ENCODE measurements at regions not wholly inside any gene's neighbourhood (a gene's known extent, or its start where the extent isn't known, plus 50 kb on each side); places are given as distances from the start of the nearest gene placed in this dataset.

DNA sequence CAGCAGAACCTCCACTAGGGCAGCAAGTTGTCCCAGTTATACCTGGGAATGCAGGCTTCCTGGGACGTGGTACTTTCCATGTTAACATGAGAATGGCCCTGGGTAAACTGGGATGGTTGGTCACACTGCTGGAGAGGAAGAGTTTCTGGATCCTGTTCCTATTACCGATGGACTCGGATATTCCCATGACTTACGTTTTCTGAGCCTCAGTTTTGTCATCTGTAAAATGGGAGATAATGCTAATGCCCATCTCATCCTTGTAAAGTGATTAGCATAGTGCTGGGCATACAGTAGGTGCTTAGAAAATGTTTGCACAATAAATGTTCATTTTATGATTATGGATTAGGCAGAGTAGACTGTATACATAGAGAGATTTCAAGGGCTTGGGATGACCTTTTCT lies 280.9 kb upstream of the EEF2KMT start:
- no peak for DNase-seq (ENCODE audit: low read depth)

DNA sequence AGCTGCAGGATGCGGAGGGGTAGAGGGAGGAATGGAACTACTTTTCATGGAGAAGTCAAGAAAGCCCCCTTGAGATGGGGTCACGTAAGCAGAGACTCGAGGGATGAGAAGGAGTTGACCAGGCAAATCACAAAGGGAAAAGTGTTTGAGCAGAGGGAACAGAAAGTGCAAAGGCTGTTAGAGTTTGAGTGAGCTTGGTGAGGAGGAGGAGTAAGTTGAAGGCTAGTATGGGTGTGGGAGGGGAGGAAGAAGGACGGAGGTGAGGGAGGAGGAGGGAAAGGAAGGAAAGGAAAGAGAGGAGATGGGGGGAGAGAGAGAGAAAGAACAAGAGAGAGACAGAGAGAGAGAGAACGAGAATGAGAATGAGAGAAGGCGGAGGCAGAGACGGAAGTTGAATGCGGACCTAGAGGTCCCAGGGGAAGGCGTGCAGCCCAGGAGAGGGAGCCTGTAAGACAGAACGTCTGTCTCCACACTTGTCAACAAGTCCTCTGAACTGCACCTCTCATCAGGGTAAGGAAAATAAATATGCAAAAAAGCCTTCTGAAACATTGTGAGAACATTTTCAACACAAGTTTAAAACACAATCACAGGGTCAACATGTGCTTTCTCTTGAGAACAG lies 279.8 kb upstream of the EEF2KMT start:
- DNase-seq (ENCODE audit: low read depth), result no peak

DNA sequence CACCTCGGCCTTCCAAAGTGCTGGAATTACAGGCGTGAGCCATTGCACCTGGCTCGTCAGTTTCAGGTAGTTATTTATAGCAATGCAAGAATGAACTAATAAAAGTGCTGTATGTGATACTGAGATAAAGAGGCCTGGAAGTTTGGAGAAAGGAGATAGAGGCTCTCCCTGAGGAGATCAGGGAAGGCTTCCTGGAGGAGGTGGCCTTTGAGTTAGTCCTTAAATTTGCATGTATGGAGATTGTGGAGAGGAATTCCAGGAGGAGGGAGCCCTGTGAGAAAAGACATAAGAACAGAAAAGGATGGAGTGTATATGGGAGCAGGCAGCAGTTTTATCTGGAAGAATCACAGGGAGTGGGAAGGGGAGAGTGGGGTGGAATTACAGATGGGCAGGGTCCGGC lies 276.6 kb upstream of the EEF2KMT start:
- DNase-seq (ENCODE audit: low read depth), result no peak

DNA sequence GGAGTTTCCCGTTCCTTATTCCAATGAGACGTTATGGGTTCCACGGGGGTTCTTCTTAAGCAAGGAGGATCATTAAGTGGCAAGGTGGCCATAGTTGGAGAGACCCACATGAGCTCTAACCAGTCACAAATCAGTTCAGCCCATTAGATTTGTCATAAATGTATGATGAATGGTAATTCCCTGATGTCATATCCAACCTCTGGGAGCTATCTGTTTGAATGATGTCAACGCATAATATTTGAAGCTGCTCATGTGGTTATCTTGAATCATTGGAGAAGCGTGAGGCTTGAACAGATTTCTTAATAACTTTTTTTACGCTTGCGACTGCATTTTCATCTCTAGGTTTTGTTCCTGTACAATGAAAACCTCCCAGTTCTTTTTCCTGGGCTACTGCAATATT lies 270.4 kb upstream of the EEF2KMT start:
- DNase-seq (ENCODE audit: low read depth), result no peak

DNA sequence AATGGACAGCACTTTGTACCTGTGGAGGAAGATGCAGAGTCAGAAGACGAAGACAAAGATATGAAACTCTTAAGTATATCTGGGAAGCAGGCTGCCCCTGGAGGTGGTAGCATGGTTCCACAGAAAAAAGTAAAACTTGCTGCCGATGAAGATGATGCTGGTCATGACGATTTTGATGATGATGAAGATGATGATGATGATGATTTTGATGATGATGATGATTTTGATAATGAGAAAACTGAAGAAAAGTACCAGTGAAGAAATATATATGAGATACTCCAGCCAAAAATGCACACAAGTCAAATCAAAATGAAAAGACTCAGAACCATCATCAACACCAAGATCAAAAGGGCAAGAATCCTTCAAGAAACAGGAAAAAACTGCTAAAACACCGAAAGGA lies 268.5 kb upstream of the EEF2KMT start:
- no peak for DNase-seq (ENCODE audit: low read depth)

DNA sequence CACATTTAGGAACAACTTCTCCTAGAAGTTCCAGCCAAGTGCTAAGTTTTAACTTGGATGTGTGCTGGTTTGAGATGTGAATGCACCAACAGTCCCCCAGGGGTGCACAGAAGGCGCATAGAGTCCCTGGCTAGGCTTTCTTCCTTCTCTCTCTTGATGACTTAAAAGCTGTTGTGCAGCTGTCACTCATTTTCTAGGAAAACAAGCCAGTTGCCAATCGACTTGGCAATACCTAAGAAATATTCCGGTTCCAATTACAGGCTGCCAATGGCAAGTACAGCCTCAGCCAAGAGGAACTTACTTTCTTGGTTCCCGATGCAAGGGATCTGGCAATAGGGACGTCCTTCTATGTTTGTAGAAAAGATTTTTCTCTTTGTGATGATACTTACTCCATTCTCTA lies 266.6 kb upstream of the EEF2KMT start:
- DNase-seq (ENCODE audit: low read depth), result no peak

DNA sequence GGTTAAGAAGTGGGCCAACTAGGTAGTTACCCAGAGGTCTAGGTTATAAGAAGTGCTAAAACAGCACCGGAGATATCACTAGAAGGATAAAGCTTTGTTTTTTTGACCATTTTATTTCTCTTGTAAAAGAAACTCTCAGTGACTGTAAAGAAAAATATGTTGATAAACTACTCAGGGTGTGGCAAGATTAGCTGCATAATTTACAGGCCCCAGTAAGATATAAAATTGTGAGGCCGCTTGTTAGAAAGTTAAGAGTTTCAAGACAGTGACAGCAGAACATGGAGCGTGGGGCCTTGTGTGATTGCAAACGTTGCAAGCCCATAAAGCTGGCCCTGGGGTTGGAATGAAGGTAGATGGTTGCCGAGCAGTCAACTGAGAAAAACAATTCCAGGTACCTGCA lies 263.7 kb upstream of the EEF2KMT start:
- no peak for DNase-seq (ENCODE audit: low read depth)

DNA sequence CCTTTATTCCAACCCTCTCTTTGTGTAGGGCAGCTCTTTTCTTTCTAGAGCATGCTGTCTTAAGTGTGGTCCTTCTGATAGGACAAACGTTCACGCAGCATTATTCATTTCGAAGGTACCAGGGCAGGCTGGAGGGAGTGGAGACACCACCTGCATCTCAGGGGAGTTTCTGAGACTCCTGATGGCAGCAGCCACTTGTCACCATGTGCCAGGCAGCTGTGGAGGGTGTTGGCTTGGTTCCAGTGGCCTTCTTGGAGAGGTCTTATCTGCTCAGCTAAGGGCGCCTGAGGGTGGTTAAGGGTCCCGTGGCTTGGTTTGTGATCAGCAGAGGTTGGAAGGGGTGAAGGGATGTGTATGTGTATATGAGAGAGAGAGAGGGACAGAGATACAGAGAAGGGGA lies 257.1 kb upstream of the EEF2KMT start:
- DNase-seq (ENCODE audit: low read depth), result no peak

DNA sequence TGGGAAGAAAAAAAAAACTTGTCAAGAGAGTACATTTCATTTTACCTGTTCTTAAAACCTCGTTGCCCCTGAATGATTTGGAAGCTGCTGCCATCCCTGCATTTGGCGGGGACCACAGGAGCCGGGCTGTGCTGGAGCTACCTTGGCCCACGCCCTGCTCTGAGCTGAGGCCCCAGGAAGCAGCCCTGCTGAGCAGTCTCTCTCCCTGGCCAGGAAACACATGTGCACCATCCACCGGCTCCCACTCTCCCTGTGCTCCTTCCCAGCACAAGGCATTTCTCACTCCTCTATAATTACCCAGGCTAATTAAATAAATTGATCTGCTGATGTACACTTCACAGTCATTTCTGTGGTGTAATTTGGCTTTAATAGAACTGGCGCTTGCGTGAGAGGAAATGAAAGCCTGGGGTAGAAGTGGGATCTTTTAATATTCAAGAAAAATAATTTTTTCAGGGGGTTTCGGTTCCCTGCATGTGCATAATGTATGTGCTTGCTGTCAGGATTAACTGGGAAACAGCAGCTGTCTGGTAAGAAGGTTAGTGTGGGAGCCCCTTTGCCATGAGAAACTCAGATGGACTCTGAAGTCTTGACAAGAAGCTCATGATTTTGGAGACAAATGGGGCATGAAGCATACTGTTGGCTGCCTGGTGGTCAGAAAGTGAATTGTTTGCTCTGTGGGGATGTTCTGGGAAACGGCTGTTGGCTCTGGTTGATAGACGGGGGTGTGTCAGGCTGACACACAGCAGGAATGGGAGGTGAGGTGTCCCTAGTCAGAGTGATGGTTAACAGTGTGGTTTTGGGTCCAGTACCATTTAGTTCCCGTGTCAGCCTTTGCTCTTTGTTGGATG lies 252.3 kb upstream of the EEF2KMT start:
- DNase-seq (ENCODE audit: low read depth), result no peak

DNA sequence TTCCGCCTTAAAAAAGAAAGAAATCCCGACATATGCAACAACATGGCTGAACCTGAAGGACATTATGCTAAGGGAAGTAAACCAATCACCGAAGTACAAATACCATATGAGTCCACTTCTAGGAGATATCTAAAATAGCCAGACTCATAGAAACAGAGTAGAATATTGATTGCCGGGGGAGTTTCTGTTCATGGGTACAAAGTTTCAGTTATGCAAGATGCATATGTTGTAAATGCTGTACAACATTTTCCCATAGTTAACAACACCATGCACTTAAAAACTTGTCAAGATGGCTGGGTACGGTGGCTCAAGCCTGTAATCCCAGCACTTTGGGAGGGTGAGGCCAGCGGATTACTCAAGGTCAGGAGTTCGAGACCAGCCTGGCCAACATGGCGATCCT lies 251.5 kb upstream of the EEF2KMT start:
- DNase-seq (ENCODE audit: low read depth), result no peak

DNA sequence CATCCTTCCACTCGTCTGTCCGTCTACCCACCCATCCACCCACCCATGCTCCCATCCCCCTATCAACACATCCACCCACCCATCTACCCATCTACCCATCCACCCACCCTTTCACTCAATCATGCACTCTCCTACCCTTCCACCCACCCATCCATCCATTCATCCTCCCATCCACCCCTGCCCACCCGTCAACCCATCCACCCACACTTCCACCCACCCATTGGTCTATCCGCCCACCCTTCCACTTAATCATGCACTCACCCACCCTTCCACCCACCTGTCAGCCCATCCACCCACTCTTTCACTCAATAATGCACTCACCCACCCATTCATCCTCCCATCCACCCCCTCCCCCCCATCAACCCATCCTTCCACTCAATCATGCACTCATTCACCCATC lies 250.0 kb upstream of the EEF2KMT start:
- no peak for DNase-seq (ENCODE audit: low read depth)

DNA sequence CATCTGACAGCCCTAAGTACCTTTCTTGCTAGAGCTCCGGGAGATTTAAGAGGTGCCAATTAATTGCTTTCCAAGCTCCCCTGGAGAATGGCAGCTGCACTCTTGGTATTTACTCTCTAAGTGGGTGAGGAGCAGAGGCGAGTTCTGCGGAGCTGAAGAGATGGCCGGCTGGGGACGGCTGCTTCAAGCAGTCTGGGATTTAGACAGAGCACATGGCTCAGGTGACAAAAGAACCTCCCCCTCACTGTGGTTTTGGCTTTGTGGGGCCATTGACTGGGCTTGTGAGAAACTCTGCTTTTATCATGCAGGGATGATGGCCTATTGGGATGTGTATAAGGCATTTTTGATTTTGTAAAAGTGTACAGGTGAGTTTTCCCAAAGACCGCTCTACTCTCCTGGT lies 239.3 kb upstream of the EEF2KMT start:
- no peak for DNase-seq (ENCODE audit: low read depth)

DNA sequence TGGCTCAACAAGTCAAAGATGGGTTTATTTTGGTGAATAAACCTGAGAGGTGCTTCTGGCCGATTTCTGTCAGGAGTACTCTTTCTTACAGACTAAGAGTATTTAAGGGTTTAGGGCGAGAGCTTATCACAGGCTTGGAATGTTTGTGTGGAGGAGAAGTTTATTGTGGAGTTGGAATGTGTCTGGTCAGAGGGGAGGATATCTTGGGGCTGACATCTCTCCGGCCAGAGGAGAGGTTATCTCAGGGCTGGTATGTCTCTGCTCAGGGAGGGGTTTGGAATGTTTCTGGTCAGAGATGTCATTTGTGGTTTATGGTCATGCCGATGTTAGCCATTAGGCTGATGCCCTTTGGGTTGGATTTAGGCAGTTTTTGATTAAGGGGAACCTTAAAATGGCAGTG lies 236.4 kb upstream of the EEF2KMT start:
- DNase-seq (ENCODE audit: low read depth), result no peak

DNA sequence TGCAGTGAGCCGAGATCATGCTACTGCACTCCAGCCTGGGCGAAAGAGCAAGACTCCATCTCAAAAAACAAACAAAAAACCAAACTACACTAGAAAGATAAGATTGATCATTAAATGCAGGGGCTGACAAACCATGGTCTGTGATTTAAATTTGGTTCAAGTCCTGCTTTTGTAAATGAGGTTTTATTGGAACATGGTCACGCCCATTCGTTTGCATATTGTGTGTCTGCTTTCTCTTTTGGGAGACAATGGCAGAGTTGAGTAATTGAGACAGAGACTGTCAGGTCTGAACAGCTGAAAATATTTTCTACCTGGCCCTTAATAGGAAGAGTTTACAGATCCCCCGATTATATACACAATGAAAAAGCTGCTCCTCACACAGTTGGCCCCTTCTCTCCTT lies 235.5 kb upstream of the EEF2KMT start:
- no peak for DNase-seq (ENCODE audit: low read depth)

DNA sequence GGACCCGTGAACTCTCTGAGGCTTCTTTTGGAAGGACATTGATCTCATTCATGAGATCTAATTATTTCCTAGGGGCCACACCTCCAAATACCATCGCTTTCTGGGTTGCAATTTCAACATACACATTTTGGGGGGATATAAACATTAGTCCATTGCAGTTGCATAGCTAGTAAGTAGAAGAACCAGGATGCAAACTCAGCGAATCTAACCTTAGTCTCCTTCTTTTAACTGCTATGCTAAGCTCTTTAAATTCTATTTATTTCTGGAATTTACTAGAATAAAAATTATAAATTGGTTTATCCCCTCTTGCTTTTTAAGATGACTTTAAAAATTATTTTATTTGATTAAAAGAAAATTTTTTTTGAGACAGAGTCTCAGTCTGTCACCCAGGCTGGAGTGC lies 232.5 kb upstream of the EEF2KMT start:
- no peak for DNase-seq (ENCODE audit: low read depth)

DNA sequence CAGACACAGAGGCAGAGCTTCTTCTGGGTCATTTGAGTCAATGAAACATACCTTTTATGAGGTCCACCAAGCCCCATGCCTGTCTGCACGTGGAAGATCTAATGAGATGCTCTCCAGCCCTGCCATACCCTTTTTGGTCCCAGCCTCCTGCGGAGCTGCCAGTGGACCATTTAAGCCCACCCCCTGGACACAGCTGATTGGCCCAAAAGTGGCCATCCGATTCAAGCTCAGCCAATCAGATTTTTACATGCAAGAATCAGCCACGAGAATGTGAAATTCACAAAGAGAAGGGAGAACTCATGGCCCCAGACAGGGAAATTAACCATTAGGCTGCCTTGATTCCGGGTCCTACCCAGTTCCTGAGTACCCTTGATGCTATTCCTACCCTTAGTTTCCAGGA lies 231.0 kb upstream of the EEF2KMT start:
- DNase-seq (ENCODE audit: low read depth), result no peak

DNA sequence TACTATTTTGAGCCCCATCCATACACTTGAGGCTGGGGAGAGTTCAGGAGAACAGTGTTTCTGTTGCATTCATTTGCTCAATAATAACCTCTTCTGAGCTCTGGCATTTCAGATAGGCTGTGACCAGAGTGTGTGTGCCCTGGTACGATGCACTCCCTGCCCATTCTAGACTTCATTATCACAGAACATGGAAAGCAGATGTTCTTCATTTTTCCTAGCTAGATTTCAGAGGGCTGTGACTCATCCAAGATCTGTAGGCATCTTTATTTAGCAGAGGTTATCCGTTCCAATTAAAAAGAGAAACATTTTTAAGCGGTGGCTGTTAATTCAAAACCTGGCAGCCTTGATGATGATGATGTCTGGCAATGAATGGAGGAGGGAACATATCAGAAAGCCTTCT lies 228.8 kb upstream of the EEF2KMT start:
- no peak for DNase-seq (ENCODE audit: low read depth)

DNA sequence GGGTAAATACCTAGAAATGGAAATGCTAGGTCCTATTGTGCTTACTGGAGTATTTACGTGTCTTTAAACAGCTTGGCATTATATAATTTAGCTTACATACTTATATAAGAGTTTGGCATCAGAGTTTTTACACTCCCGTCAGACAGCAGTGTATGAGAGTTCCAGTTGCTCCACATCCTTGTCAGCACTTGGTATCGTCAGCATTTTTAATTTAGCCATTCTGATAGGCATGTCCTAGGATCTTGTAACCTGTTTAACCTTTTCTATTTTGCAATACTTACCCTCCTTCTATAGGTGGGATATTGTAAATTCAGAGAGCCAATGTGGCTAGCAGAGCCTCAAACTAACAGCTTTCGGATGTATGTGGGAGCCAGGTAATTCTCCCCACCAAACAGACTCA lies 228.3 kb upstream of the EEF2KMT start:
- DNase-seq (ENCODE audit: low read depth), result no peak

DNA sequence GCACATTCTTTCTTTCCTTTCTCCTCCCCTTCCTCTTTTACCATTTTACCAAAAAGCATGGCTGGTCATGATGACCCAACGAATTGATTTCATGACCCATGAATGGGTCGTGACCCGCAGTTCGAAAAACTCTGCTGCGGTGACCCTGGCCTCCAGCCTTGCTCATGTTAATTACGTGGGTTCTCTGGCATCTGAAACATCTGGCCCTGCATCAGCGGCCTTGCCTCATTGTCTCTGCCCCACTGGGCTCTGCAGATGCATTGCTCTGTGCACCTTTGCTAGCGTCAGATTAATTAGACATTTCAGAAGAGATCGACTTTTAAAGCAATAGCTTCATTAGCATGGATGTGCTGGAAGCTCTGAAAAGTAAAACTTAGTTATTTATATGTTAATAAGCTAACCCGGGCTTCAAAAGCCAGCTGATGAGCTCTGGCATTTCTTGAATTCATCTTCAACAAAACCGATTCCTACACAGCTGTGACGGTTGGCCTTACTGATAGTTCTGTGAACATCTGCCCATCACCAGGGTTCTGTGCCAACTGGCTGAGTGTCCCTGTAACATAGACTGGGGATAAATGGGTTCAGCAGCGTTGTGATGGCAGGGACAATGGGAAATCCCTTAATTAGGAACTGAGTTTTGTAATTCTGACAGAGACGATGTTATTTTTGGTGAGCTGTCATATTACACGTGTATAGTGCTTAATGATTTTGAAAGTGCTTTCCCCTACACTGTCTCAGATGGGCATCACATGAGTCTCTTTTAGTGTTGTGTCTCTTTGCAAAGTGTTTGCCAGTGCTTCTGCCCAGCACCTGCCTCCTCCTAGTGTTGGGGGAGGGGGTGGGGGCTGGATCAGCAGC lies 225.9 kb upstream of the EEF2KMT start:
- DNase-seq (ENCODE audit: low read depth), result no peak

DNA sequence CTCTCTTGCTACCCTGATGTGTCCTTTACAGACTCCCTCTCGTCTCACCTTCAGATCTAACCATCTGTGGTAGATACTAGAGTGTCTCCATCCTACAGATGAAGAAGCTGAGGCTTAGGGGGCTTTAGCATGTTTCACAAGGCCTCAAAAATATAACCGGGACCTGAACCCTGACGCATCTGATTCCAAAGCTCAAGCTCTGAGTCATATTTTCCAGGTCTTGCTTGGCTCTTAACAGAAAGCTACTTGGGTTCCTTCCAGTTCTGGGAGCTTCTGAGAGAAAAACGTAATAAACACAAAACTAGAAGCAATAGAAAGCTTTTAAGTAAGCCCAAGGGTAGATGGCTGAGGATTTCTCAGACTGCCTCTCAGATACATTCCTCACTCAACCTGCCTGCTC lies 224.3 kb upstream of the EEF2KMT start:
- no peak for DNase-seq (ENCODE audit: low read depth)

DNA sequence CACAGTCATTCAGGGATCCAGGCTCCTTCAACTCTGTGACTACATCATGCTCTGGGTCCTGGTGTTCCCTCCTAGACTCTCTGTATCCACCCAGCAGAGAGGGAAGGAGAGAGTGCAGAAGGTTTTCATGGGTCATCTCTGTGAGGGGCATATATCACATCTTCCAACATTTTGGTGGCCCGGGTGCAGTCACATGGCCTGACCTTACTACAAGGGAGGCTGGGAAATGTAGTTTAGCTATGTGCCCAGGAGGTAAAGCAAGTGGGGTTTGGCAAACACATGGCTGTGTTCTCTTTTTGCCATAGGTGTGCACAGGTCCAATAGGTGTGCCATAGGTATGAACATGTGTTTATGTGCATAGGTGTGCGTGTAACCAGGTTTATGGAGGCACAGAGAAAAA lies 222.2 kb upstream of the EEF2KMT start:
- DNase-seq (ENCODE audit: low read depth), result no peak

DNA sequence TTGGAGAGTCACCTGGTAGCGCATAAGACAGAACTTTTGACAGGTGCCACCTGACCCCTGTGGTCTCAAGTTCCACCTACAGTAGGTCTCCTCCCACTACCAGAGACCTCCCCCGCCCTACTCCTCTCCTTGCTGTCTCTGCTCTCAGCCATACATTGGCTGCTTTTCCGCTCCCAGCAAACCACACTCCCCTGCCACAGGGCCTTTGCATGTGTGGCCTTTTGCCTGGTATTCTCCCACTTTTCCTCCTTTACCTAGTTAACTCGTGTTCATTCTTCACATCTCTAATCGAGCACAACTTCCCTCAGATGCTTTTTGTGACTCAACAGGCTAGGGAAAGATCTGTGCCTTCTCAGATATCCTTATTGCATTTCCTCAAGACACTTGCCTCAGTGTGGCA lies 218.3 kb upstream of the EEF2KMT start:
- no peak for DNase-seq (ENCODE audit: low read depth)

DNA sequence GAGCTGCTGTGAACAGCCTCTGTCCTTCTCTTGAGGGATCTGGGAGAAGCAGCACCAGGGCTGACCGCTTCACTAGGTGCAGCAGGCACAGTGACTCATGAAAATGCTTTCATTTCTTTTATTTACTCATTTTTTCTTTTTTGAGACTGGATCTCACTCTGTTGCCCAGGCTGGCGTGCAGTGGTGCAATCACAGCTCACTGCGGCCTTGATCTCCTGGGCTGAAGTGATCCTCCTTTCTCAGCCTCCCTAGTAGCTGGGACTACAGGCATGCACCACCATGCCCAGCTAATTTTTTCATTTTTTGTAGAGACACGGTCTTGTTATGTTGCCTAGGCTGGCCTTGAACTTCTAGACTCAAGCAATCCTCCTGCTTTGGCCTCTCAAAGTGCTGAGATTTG lies 216.8 kb upstream of the EEF2KMT start:
- no peak for DNase-seq (ENCODE audit: low read depth)

Measured in Daoy (cell line).